PC-3 (cell line): ENCODE measurements at regions not wholly inside any gene's neighbourhood (a gene's known extent, or its start where the extent isn't known, plus 50 kb on each side); places are given as distances from the start of the nearest gene placed in this dataset.

Experiments
- CTCF ChIP-seq: fragments of 300-600 bp; sonication (generic); conservative IDR thresholded peaks from 2 replicates; pipeline ENCODE4 v1.5.1; 2017; ENCODE audit warnings: antibody characterized with exemption, low read depth, mild to moderate bottlenecking, low read length
- EZH2phosphoT487 ChIP-seq: fragments of 300-600 bp; sonication (generic); IDR thresholded peaks from 2 replicates; pipeline ENCODE4 v1.6.1; 2018; ENCODE audit warnings: mild to moderate bottlenecking, antibody characterized with exemption, low read length, borderline replicate concordance

- no peak for TF ChIP-seq CTCF
- no peak for TF ChIP-seq EZH2phosphoT487
These were observed 329.4 kb upstream of the ESRRG start for GRCh38 chr1:217052626-217053025.
